HEK293 (cell line): ENCODE measurements at regions not wholly inside any gene's neighbourhood (a gene's known extent, or its start where the extent isn't known, plus 50 kb on each side); places are given as distances from the start of the nearest gene placed in this dataset.

Source experiments
- CTCF ChIA-PET: fragments of 350-600 bp; formaldehyde crosslinking; extraction: SDS; loops from one replicate; lab custom pipeline; 2021; ENCODE audit warnings: antibody characterized with exemption; lab: Yijun Ruan, JAX
- POLR2A ChIA-PET: fragments of 300-600 bp; formaldehyde crosslinking; extraction: SDS; loops from one replicate; lab custom pipeline; 2020; ENCODE audit warnings: antibody characterized with exemption, inconsistent platforms; lab: Yijun Ruan, JAX
- H3K27ac ChIP-seq: fragments of 200-500 bp; sonication (Bioruptor generic); 2 replicates; pipeline ENCODE4 v1.5.1; 2014; ENCODE audit warnings: low read depth, low read length, control low read depth, inconsistent platforms; ENCODE audit errors: extremely low read depth
- H3K36me3 ChIP-seq, 2 experiments: fragments of 200-500 bp in 1 of 2; sonication (Bioruptor generic) in 1 of 2; 1 replicate in 1 of 2; 2 replicates in 1 of 2; pipeline ENCODE4 v1.5.1; 2014 to 2017; ENCODE audit warnings: inconsistent platforms in 2 of 2, low read length in 2 of 2; ENCODE audit not compliant: control insufficient read depth in 2 of 2, insufficient read depth in 1 of 2
- H3K4me1 ChIP-seq: fragments of 200-500 bp; sonication (Bioruptor generic); 2 replicates; pipeline ENCODE4 v1.5.1; 2014; ENCODE audit warnings: mild to moderate bottlenecking, low read length, inconsistent platforms; ENCODE audit not compliant: control insufficient read depth, insufficient read depth
- H3K4me3 ChIP-seq: 2 replicates; pipeline ENCODE4 v1.5.1; 2011; ENCODE audit warnings: low read depth, mild to moderate bottlenecking, control low read depth, low read length, moderate library complexity
- H3K9me3 ChIP-seq: fragments of 200-500 bp; sonication (Bioruptor generic); 2 replicates; pipeline ENCODE4 v1.5.1; 2014; ENCODE audit warnings: low read depth, low read length, inconsistent platforms; ENCODE audit not compliant: control insufficient read depth, insufficient read depth
- GLIS1 ChIP-seq: fragments of 450-650 bp; formaldehyde crosslinking; IDR thresholded peaks from 2 replicates; pipeline ENCODE4 v1.5.1; 2016; ENCODE audit warnings: missing biosample characterization, missing genetic modification characterization
- HOXD13 ChIP-seq: sonication (generic); formaldehyde crosslinking; IDR thresholded peaks from 2 replicates; pipeline ENCODE4 v1.8.0; 2022; ENCODE audit warnings: missing genetic modification reagents, borderline replicate concordance
- INSM2 ChIP-seq: fragments of 450-650 bp; formaldehyde crosslinking; IDR thresholded peaks from 2 replicates; pipeline ENCODE4 v1.5.1; 2016; ENCODE audit warnings: missing biosample characterization, missing genetic modification characterization
- KLF7 ChIP-seq: fragments of 450-650 bp; formaldehyde crosslinking; IDR thresholded peaks from 2 replicates; pipeline ENCODE4 v1.5.1; 2016; ENCODE audit warnings: missing biosample characterization, missing genetic modification characterization, borderline replicate concordance
- RBAK ChIP-seq: fragments of 450-650 bp; formaldehyde crosslinking; IDR thresholded peaks from 2 replicates; pipeline ENCODE4 v1.5.1; 2016; ENCODE audit warnings: missing biosample characterization, missing genetic modification characterization
- REPIN1 ChIP-seq: fragments of 450-650 bp; formaldehyde crosslinking; IDR thresholded peaks from 2 replicates; pipeline ENCODE4 v1.5.1; 2017; ENCODE audit warnings: missing biosample characterization, missing genetic modification characterization, low read depth
- ZBTB17 ChIP-seq: fragments of 450-650 bp; formaldehyde crosslinking; IDR thresholded peaks from 2 replicates; pipeline ENCODE4 v1.5.1; 2016; ENCODE audit warnings: missing biosample characterization, missing genetic modification characterization
- ZBTB48 ChIP-seq: fragments of 450-650 bp; formaldehyde crosslinking; IDR thresholded peaks from 2 replicates; pipeline ENCODE4 v1.5.1; 2016; ENCODE audit warnings: missing biosample characterization, missing genetic modification characterization
- ZBTB6 ChIP-seq: fragments of 450-650 bp; formaldehyde crosslinking; IDR thresholded peaks from 2 replicates; pipeline ENCODE4 v1.5.1; 2017; ENCODE audit warnings: missing biosample characterization, missing genetic modification characterization
- ZBTB7A ChIP-seq: fragments of 450-650 bp; formaldehyde crosslinking; IDR thresholded peaks from 2 replicates; pipeline ENCODE4 v1.5.1; 2016; ENCODE audit warnings: low read depth, missing biosample characterization, missing genetic modification characterization
- ZNF112 ChIP-seq: fragments of 450-650 bp; formaldehyde crosslinking; IDR thresholded peaks from 2 replicates; pipeline ENCODE4 v1.5.0; 2017; ENCODE audit warnings: missing biosample characterization, missing genetic modification characterization
- ZNF335 ChIP-seq: fragments of 450-650 bp; formaldehyde crosslinking; conservative IDR thresholded peaks from 2 replicates; pipeline ENCODE4 v1.5.1; 2016; ENCODE audit warnings: missing biosample characterization, missing genetic modification characterization
- ZNF404 ChIP-seq: fragments of 450-650 bp; formaldehyde crosslinking; IDR thresholded peaks from 2 replicates; pipeline ENCODE4 v1.5.1; 2017; ENCODE audit warnings: missing biosample characterization, missing genetic modification characterization
- ZNF513 ChIP-seq: fragments of 450-650 bp; IDR thresholded peaks from 2 replicates; pipeline ENCODE4 v1.5.1; 2018; ENCODE audit warnings: missing biosample characterization, missing genetic modification characterization
- ZNF521 ChIP-seq: fragments of 450-650 bp; formaldehyde crosslinking; IDR thresholded peaks from 2 replicates; pipeline ENCODE4 v1.5.1; 2017; ENCODE audit warnings: missing biosample characterization, mild to moderate bottlenecking, missing genetic modification characterization
- ZNF670 ChIP-seq: fragments of 450-650 bp; formaldehyde crosslinking; IDR thresholded peaks from 2 replicates; pipeline ENCODE4 v1.5.1; 2016; ENCODE audit warnings: missing biosample characterization, missing genetic modification characterization, low read depth
- ZNF677 ChIP-seq: fragments of 450-650 bp; IDR thresholded peaks from 2 replicates; pipeline ENCODE4 v1.5.0; 2018; ENCODE audit warnings: missing biosample characterization, mild to moderate bottlenecking, missing genetic modification characterization, moderate library complexity
- ZNF692 ChIP-seq: fragments of 450-650 bp; formaldehyde crosslinking; IDR thresholded peaks from 2 replicates; pipeline ENCODE4 v1.5.1; 2016; ENCODE audit warnings: missing biosample characterization, missing genetic modification characterization
- ZNF747 ChIP-seq: fragments of 450-650 bp; formaldehyde crosslinking; IDR thresholded peaks from 2 replicates; pipeline ENCODE4 v1.5.1; 2016; ENCODE audit warnings: missing biosample characterization, missing genetic modification characterization
- ZSCAN5A ChIP-seq: fragments of 450-650 bp; formaldehyde crosslinking; IDR thresholded peaks from 2 replicates; pipeline ENCODE4 v1.5.1; 2016; ENCODE audit warnings: missing biosample characterization, missing genetic modification characterization

GRCh38 chr3:82745544-82745943 lies 984.1 kb upstream of the GBE1 start:
- Histone ChIP-seq H3K9me3 (no peaks in the 10 kb centered on the region), H3K27ac (no peak overlapping the region), H3K4me1 (no peaks in the 10 kb centered on the region), H3K4me3 (no peak overlapping the region), H3K36me3 (no peaks in the 10 kb centered on the region)
- ChIA-PET CTCF (no interaction called here), POLR2A (no interaction called here)
- no peak for TF ChIP-seq ZNF404 (tag by site-specific recombination)
- no peak for TF ChIP-seq ZNF677 (tag by site-specific recombination)

GRCh38 chr3:82743196-82743595 lies 981.8 kb upstream of the GBE1 start:
- H3K4me3 ChIP-seq: no peak overlapping the region
- TF ChIP-seq ZBTB6 (tag by site-specific recombination): no peak
- TF ChIP-seq ZNF670 (tag by site-specific recombination): no peak
- TF ChIP-seq INSM2 (tag by site-specific recombination): no peak
- TF ChIP-seq ZBTB7A (tag by site-specific recombination): no peak
- TF ChIP-seq RBAK (tag by site-specific recombination): no peak
- no peak for TF ChIP-seq ZNF692 (tag by site-specific recombination)
- no peak for TF ChIP-seq HOXD13 (CRISPR knock-in tag)
- TF ChIP-seq GLIS1: no peak
- TF ChIP-seq KLF7 (tag by site-specific recombination): no peak
- no peak for TF ChIP-seq ZNF112 (tag by site-specific recombination)
- no peak for TF ChIP-seq ZNF747 (tag by site-specific recombination)
- no peak for TF ChIP-seq ZNF335 (tag by site-specific recombination)
- no peaks in the 10 kb centered on the region for H3K9me3 ChIP-seq
- no peaks in the 10 kb centered on the region for H3K36me3 ChIP-seq
- POLR2A ChIA-PET: no interaction called here
- no peak overlapping the region for H3K27ac ChIP-seq
- CTCF ChIA-PET: no interaction called here
- no peaks in the 10 kb centered on the region for H3K4me1 ChIP-seq

- POLR2A ChIA-PET: no interaction called here
- TF ChIP-seq ZSCAN5A (tag by site-specific recombination) (no peak), ZBTB17 (tag by site-specific recombination) (no peak), ZNF521 (tag by site-specific recombination) (no peak), ZBTB48 (tag by site-specific recombination) (no peak), ZNF513 (tag by site-specific recombination) (no peak), REPIN1 (tag by site-specific recombination) (no peak)
Measured at GRCh38 chr3:82741346-82741745, 979.9 kb upstream of the GBE1 start.

More at GRCh38 chr3:82741346-82741745, 979.9 kb upstream of the GBE1 start:
- CTCF ChIA-PET: no interaction called here
- Histone ChIP-seq H3K27ac (no peak overlapping the region), H3K36me3 (no peaks in the 10 kb centered on the region), H3K9me3 (no peaks in the 10 kb centered on the region), H3K4me1 (no peaks in the 10 kb centered on the region), H3K4me3 (no peak overlapping the region)
